Right hindlimb (tissue), 1 donor: ENCODE measurements at regions not wholly inside any gene's neighbourhood (a gene's known extent, or its start where the extent isn't known, plus 50 kb on each side); places are given as distances from the start of the nearest gene placed in this dataset.
"Not testable (repeated sequence)": the region's sequence is repeated elsewhere in the genome, so short reads cannot be mapped to it uniquely, and the experiment has no call there.

ENCODE experiments used
- DNase-seq: peaks from one replicate; pipeline ENCODE4 v3.0.0-alpha.2; 2018

GRCh38 chr9:104980039-104980654 lies 52.2 kb upstream of the ABCA1 start:
- no peak for DNase-seq

DNA sequence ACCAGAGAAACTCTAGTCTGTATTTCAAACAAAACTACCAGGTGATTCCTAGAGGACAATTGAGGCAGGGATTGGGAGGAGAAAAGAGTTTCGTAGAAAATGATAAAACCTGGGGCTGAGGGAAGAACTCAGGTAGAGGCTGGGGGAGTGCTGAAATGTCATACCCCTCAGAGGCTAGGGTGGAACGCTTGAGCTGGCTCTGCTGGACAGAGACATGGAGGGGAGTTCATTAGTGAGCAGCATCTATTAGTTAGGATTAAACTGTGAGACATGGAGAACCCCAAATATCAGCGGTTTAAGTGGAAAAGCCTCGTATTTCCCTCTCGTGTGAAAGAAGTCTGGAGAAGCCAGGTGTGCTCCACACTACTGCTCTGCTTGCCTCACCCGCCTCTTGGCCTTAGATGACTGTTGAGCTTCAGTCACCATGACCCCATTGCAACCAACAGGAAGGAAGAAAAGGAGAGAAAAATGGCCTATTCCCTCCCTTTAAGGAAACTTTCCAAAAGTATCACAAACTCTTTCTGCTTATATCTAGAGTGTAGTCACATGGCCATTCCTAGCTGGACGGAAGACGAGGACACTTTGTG lies 53.7 kb upstream of the ABCA1 start:
- no peak for DNase-seq

DNA sequence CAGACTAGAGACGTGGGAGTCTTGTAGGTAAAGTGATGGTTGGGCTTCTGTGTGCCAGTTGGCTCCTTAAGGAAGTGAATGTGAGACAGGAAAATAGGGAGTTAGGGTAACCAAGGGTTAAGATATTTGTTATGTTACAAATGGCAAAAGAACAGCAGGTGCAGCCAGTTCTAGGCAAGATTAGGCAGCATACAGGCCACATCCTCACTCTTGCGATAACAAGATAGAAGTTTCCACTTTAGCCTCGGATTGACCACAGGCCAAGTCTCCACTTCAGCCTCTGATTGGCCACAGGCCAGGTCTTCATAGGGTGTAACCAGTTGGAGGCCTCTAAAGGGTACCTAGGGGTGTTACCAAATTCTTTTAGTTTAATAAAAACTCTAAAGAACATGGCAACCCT lies 54.6 kb upstream of the ABCA1 start:
- DNase-seq: no peak

DNA sequence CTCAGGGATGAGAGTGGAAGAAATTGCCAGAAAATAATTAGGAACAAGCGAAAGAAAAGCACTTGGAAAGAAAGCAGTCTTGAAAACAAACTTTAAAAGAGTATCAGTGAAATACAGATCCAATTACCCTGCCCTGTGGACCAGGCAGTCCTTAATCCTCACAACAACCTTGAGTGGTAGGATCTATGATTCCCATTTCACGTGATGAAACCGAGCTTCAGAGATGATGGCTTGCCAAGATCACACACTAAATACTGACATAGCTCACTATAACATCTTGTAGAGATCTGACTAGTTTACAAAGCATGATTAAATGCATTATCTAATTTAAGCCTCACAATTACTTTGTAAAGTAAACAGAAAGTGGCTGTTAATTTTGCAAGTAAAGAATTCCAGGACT lies 55.5 kb upstream of the ABCA1 start:
- DNase-seq: no peak

DNA sequence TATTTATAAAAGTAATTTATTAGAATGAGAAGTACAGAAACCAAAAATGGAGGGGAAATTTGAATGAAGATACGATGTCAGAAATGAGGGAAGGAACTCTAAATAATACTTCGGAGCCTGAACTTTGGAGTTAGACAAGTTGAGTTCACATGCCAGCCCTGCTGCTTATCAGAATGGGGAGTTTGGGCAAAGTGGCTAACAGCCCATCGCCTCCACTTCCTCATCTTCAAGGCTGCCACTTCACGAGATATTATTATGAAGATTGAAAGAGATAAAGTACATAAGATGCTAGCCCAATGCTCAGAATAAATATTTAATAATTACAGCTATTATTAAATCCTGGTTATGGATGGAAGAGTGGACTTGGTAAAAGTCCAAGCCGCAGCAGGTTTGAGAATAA lies 56.2 kb upstream of the ABCA1 start:
- no peak for DNase-seq

DNA sequence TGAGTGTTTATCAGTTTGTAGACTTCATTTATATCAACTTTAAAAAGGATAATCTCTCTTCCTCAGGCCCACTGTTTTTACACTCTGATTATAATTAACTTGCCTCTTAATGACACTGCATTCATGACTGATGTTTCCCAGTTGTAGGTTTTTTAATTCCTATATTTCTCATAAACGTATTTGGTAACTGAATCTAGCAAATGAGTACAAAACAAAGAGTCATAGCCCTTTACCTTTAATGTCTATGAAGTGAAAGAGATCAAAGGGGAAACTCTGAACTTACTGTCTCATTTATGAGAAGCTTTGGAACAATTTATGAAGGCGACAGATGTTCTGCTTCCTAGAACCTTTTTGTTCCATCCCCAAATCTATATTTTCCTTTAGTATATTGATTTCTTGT lies 56.6 kb upstream of the ABCA1 start:
- DNase-seq: no peak

- no peak for DNase-seq
Measured at GRCh38 chr9:104984948-104985347, 57.0 kb upstream of the ABCA1 start.

DNA sequence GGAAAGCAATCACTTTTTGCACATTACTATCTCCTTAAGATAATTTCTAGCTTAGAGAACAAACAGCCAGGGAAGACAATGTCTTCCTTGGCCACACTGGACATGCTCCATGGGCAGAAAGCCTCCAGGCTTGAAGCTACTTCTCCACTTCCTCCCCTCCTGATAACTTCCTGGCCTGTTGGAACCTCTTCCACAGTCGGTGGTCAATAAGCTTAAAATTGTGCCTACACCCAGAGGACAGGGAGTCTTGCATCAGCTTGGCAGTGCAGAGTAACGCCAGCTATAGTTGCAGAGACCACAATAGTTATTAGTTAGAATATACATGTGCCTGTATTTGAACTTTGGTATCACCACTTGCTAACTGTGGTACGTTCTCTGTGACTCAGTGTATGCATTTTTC lies 58.1 kb upstream of the ABCA1 start:
- DNase-seq: no peak

GRCh38 chr9:104987743-104988142 lies 59.8 kb upstream of the ABCA1 start:
- no peak for DNase-seq

DNA sequence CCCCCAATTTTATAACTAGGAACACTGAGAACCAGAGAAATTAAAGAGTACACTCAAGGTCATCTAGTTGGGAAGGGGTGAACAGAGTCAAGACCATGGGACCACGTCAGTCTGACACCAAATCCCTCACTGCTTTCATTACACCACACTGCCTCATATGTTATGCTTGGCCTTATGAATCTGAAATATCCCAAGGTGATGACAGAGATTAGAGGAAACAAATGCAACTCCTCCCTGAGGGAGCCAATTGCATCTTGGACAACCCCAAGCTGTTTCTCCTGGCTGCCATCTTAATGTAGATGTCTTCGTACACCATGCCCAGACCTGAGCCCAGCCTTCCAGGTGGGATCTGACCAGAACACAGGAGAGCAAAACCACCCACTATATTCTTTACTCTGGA lies 60.6 kb upstream of the ABCA1 start:
- DNase-seq: no peak

DNA sequence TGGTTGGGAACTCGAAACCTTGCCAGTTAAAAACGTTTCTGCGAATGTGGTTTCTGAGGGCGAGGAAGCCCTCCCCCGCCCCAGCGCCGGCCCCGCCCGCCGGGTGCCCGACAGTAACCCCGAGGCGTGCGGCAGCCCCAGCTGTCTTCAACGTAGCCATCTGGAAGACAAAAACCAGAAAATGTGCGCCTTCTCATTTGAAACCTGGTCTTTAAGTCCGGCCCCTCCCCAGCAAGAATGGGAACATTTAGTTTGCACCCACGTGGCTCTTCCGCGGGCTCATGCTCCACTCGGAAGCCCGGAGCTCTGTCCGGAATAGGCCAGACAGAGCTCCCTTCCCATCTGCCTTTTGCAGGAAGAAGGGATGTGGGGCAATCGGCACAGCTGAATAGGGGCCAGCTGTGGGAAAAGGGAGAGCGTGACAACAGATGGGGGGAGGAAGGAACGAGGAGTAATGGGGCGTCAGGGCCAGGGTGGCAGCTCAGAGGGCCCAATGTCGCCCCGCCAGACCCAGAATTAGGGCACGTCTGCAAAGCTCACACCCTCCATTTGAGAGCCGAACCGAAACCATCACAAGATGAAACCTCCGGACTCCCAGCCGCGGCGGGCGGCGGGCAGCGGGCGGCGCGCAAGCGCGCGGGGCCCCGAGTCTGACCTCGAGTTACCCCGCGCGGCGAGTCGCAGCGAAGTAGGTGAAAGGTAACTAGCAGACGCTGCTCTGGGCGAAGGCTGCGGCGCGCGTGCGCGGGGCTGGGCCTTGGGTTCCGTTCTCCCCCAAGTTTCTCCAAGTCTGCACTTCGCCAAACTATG lies 63.4 kb upstream of the ABCA1 start:
- peak; percentile 91 for DNase-seq

DNA sequence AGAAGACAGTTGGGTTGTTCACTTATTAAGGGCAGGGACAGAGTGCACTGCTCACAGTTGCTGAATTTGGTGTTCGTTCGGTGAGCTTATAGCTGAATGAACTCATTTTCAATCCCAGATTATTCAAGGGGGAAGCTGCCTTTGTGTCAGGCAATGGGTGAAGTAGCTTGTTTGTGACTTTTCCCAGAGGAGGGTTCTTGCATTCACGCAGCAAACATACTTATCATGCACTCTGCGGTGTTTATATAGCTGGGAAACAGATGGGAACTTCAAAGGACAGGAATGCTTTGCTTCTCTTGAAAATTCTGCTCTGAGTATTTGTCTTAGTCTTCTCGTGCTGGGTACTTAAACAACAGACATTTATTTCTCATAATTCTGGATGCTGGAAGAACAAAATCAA lies 64.7 kb upstream of the ABCA1 start:
- no peak for DNase-seq

GRCh38 chr9:104993291-104993963 lies 65.5 kb upstream of the ABCA1 start:
- DNase-seq: peak; percentile 61

GRCh38 chr9:104997536-104997935 lies 69.6 kb upstream of the ABCA1 start:
- no peak for DNase-seq

DNA sequence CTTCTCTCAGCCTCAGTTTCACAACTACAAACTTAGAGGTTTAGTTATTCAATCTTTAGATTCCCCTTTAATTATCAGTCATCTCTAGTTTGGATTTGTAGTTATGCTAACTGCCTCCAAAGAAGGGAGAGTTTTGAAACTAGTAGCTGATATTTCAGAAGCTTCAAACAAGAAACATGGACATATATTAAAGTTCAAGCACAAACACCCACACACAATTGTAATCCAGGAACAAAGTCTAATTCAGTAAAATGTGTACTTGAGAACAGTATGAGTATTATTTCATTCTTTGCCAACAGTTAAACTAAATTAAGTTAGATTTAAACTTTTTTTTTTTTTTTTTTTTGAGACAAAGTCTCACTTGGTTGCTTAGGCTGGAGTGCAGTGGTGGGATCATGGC lies 71.2 kb upstream of the ABCA1 start:
- DNase-seq: no peak

DNA sequence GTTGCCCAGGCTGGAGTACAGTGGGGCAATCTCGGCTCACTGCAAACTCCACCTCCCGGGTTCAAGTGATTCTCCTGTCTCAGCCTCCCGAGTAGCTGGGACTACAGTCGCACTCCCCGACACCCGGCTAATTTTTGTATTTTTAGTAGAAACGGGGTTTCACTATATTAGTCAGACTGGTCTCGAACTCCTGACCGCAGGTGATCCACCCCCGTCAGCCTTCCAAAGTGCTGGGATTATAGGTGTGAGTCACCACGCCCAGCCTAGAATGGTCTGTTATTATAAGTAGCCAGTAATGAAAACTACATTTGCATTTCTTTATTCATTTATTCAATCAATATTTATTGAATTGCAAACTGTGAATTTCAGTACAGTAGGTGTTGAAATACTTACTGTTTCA lies 72.6 kb upstream of the ABCA1 start:
- not testable (repeated sequence) for DNase-seq

- no peak for DNase-seq
Measured at GRCh38 chr9:105004466-105005090, 76.6 kb upstream of the ABCA1 start.

GRCh38 chr9:105005186-105005585 lies 77.2 kb upstream of the ABCA1 start:
- no peak for DNase-seq

DNA sequence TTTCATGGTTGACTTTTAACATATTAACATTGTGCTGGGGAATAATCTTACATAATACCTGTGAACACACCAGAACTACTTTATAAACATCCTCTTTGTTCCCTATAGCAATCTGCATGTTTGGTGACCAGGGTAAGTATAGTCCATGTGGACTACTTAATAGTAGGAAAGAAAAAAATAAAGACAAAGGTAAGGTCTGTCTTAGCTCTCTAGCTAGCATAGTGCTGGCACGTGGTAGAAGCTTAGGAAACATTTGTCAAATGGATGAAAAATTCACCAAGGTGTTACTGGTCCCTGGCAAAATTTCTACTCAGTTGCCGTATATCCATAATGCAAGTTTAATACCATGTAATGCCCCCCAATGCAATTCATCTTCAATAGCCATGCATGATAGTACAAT lies 78.6 kb upstream of the ABCA1 start:
- no peak for DNase-seq

- DNase-seq: no peak
Measured at GRCh38 chr9:105007143-105007542, 79.2 kb upstream of the ABCA1 start.

DNA sequence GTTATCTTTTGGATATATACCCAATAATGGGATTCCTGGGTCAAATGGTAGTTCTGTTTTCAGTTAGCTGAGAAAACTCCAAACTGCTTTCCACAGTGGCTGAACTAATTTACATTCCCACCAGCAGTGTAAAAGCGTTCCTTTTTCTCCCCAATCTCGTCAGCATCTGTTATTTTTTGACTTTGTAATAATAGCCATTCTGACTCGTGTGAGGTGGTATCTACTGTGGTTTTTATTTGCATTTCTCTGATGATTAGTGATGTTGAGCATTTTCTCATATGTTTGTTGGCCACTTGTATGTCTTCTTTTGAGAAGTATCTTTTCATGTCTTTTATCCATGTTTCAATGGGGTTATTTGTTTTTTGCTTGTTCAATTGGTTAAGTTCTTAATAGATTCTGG lies 82.1 kb upstream of the ABCA1 start:
- DNase-seq: not testable (repeated sequence)

GRCh38 chr9:105021917-105022316 lies 94.0 kb upstream of the ABCA1 start:
- DNase-seq: no peak

DNA sequence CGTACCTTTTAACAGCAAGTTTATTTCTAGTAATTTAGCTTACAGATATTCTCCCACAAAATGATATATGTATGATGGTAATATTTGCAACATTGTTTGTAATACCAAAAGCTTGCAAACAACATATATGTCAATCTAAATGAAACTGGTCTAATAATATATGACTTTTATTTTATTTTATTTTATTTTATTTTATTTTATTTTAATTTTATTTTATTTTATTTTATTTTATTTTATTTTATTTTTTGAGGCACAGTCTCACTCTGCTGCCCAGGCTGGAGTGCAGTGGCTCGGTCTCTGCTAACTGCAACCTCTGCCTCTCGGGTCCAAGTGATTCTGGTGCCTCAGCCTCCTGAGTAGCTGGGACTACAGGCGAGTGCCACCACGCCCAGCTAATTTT lies 94.6 kb upstream of the ABCA1 start:
- DNase-seq: not testable (repeated sequence)
